ENCODE measurements at regions not wholly inside any gene's neighbourhood (a gene's known extent, or its start where the extent isn't known, plus 50 kb on each side); places are given as distances from the start of the nearest gene placed in this dataset.

DNA sequence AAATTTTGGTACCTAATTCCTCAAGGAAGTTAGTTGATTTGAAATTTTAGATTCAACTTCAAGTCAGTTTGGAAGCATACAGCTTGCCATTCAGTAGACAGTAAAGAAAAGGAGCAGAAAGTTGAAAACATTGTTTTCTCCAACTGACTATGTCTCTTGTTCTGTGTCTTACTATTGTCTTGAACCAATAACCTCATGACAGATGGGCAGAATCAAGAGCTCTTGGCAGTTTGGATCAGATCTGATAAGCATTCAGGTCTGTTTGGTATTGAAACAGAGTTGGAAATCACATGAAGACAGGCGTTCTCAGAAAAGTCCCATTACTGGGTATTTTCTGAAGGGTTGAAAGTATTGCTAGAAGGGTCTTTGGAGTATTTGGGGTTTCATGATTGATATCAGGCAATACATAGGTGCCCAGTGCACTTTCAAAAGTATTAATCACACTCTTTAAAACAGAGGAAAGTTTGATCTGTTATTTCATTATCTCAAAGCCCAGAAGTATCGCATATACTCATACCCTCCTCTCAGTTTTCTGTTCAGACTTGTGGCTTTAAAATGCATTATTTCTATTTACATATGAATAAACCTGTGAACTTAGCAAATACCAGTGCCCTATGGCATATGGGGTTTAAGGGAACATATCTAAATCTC lies 428.4 kb upstream of the ZEB2 start:
- no peak for DNase-seq (ENCODE audit: low read depth in 4 of 4, low spot score in 3 of 4)

DNA sequence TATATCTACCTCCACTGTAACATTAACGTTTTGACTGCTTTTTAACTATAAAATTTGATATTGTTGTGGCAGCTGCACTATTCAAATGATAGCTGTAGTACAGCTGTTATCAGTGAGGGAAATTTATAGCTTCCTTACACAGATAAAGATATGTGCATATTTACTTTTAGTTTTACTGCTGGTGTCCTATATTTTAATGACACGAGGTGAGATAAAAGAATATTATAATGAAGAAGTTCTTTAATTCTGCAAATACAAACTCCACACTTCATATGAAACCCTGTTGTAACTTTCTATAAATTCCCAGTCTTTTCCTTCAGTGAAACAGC lies 427.8 kb upstream of the ZEB2 start:
- no peak for DNase-seq (ENCODE audit: low read depth in 4 of 4, low spot score in 3 of 4)

DNA sequence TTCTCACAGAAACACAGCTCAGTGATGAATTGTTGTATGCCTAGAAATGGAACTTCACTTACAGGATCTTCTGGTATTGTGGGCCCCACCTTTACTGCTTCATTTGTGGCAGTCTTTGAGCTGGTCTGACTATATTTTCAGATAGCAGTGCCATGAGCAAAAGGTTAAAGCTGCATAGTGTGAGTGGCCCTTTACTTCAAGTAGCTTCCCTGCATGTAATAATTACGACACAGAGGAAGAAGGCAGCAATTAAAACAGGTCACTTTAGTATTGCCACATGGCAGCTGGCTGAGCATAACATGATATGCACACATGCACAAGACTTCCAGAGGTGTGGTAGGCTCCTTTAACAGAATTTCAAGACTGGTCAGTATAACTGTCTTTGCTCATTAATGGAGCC lies 426.3 kb upstream of the ZEB2 start:
- no peak for DNase-seq (ENCODE audit: low read depth in 4 of 4, low spot score in 3 of 4)

DNA sequence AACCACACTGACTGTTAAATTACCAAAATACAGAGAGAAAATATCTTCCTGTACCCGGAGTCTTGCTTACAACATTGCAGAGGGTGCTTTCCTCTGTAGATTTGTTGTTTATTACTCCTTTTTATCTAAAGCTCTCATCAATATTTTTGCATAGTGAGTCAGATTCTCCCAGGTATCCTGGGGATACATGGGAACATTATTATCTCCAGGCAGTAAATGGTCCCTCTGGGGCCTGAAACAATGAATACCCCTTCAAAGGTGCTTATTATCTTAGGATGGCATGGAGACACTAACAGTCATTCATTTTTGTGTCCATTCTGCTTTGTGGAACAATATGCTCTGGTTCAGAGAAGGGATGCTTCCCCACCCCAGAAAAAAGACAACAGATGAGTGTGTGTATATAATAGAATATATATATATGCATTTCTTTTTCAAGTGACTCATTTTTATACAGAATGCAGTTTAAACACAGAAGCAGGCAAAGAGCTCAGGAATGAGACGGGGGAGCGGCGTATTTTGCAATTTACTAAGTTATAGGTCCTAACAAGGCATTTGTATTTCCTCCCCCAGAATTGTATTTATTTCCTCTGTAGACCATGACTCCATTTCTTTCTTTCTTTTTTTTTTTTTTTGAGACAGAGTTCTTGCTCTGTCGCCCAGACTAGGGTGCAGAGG lies 424.8 kb upstream of the ZEB2 start:
- DNase-seq (ENCODE audit: low read depth in 4 of 4, low spot score in 3 of 4): no peak

DNA sequence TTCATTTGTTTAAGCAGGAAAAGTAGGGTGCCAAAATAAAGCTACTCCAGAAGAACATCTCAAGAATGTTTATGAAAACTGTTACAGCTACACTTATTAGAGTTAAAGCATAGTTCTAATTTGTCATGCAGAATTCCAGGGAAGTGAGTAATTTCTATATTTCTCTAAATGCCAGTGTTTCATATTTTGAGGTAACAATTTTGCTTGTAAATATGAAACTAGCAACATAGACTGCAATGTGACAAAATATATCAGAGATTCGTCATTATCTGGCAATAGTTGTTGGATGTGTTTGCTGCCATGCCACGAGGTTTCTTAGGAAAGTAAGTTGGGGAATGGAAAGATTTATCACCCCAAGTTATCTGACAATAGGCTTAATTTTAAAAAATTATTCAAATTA lies 424.1 kb upstream of the ZEB2 start:
- DNase-seq (ENCODE audit: low read depth in 4 of 4, low spot score in 3 of 4): no peak

DNA sequence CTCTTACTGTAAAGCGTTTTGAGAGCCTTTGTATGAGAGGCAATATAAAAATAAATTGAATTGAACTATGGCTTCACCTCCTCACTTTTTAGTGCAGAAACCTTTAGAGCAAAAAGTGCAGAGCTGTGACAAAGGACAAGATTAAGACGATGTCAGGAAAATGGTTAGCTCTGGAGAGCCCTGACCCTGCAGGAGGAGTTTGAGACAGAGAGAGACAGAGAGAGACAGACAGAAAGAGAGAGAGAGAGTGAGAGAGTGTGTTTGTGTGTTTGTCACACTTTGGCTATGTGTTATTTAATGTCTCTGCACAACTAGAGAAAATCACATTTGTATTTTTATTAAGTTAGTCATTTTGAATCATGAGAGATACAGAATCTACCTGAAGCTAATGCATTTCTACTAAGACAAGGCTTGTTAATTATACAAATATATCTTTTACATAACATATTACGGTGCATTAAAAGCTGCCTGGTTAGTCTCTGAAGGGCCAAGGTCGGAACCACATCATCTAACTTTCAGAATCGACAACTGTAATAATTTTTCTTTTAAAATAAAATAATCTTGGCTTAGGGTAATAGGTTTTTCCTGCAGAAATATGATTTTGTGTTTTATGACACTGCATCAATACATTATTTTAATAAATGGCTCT lies 423.5 kb upstream of the ZEB2 start:
- no peak for DNase-seq (ENCODE audit: low read depth in 4 of 4, low spot score in 3 of 4)

DNA sequence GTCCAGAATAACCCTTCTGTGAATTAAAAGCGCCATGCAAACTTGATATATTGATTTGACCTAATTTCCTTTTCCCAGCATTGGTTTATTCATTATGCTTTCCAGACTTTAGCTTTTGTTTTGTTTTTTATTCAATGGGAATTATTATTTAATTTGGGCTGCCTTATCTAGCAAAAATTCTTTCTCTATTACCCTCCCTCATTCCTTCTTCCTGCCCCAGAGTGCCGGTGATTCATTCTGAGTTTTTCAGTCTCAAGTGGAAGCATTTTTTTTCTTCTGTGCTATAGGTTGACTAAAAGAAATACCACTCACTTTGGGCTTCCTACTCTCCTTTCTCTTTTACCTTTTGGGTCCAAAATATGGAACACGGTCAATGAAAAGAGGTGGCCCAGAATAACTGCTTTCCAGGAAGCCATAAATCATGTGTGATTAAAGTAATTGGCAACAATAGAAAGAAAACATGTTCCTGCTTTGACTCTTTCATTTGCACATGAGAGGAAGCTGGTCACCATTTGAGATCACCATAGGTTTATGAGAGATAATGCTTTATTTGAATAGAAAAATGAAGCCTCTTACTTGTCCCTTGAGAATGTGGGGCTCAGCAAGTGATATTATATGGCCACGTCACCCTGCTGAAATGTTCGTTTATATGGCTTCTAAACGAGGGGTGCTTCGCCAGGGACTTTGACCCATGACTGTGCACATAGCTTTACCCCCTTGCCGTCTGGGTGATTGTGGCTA lies 422.8 kb upstream of the ZEB2 start:
- no peak for DNase-seq (ENCODE audit: low read depth in 4 of 4, low spot score in 3 of 4)

DNA sequence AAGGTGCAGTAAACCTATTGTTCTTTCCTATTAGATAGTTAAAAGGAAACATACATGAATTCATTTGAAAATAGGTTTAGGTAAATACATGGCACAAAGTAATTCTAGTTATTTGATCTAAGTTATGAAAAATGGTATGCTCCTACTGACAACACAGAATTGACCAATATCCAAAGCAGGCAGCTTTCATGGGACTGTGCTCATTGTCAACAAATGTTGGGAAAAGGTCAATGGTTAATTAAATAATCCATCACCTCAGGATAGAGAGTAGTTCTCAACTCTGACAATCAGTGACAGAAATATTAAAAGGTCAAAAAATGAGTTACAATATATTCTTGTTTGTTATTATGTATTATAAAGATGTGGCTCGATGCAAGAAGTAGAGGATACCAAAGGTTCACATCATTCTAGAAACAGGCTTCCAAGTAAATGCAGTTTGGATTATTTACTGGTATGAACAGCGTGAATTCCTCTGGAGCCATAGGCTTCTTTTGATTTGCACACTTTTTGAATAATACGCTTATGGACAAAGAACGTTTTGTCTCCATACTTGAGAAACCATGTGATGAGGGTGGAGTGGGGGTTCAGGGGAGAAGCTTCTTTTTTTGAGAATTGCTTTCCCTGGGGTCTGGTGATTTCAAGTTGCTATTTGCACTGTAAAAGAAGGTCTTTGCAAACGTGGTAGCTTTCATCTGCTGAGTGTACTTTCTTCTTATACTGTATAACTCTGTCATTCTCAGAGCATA lies 422.0 kb upstream of the ZEB2 start:
- DNase-seq (ENCODE audit: low read depth in 4 of 4, low spot score in 3 of 4): no peak

DNA sequence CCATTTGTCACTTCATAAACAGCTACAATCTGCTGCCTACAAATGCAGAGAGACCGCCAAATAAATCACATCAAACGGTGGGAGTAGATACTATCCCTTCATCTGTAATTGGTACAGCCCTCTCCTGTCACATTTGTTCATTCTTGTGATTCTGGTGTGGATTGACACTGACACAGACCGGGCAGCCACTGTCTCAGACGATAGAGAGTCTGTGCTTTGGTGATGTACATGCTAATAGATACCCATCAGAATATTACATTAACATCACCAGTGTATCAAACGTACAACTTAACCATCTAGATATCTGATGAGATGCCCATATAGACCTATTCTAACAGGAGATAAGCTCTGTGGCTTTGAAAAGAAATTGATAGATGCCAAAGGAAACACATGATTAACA lies 419.7 kb upstream of the ZEB2 start:
- DNase-seq (ENCODE audit: low read depth in 4 of 4, low spot score in 3 of 4): no peak

DNA sequence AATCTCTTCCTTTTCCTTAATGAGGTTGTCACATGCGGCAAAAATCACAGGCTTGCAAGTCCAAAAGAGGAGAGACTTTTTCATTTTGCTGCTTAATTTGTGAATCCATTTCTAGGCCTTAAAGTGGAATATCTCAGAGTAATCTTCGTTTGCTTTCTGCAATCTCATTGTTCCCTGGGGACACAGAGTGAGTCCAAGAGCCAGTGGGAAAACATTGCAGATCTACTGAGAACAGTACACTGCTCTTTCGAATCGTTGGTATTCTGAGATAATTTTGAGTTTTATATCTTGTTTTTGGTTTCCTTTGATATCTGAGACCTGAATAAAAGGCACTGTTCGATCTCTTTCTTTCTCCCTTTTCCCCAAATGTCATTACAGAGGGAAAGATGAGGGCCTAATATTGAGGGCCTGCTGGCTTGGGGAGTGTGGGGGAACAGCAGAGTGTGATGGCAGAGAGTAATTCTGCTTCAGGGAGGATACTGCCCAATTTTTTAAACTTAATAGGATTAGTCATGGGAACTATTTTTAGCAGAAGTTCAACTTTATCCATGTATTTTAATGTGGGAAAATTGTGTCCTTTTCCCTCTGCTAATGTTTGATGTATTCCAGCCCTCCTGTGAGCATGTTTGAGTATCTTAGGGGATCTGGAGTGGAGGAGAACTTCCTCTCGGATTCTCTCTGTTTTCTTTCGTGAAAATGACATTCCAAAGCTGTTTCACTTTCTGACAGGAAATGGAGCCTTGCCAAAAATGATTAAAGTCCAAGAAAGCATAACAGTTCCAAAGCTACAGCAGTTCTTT lies 418.2 kb upstream of the ZEB2 start:
- DNase-seq (ENCODE audit: low read depth in 4 of 4, low spot score in 3 of 4): peak; percentile 66 to 76 (median 68)

DNA sequence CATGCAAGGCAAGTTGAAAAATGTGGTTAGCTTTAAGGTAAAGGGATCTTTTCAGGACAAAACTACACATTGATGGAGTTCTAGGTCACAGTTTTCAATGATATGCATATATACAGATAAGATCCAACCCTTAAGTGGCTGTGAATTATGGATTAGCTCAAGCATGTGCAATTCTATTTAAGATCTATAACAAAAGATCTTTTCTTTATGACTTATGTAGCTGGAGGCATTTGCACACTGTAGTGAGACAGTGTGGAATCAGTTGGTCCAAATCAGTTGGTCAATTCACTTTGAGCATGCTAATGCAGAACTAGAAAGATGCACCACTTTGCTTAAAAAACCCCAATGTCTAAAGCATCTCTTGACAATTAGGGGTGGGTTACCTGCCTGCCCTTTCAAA lies 417.1 kb upstream of the ZEB2 start:
- no peak for DNase-seq (ENCODE audit: low read depth in 4 of 4, low spot score in 3 of 4)

DNA sequence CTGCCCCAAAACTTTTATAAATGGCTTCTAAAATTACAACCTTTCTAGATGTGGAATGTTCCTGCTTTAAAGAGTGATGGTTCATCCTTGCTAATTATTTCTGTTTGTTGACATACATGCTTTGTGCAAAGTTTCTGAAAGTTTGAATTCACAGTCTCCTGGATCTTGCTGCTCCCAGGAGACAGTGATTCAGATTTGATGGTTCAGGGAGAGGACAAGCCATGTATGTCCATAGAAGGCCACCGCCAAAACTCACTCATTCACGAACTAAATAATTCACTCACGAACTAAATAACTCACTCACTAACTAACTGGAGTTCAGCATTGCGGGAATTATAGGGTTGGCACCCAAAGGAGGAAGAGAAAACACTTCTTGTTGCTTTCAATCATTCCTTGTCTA lies 416.5 kb upstream of the ZEB2 start:
- no peak for DNase-seq (ENCODE audit: low read depth in 4 of 4, low spot score in 3 of 4)

DNA sequence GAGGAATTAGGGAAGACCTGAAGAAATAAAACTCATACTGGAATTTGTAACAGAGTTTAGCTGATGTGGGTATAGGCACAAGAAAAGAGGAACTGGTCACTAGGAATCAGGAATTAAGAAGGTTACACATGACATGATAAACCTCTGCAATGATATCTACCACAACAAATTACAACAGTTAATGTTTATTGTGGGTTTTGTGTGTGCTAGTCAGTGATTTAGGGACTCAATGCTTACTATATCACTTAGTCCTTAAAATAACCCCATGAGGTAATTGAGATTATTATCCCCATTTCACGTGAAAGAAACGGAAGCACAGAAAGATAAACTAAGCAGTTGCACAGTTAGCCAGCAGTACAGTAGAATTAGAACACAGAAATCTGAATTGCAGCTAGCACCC lies 415.8 kb upstream of the ZEB2 start:
- no peak for DNase-seq (ENCODE audit: low read depth in 4 of 4, low spot score in 3 of 4)

DNA sequence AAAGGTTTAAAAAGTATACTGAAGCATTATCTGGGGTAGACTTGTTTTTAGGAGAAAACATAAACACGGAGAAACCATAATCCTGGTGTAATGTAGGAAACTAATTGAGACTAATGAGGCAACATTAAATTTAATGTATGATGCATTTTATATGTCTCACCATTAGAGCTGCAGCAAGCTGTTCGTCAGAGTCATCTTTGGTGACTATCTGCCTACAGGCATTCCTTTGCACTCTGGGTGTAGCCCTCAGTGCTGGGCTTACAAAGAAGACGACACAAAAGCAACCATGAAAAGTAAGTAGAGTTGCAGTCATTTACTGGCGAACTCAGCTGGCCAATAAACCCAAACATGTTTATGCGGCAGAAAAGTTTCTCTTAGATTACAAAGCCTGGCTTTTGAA lies 415.3 kb upstream of the ZEB2 start:
- DNase-seq (ENCODE audit: low read depth in 4 of 4, low spot score in 3 of 4): no peak

DNA sequence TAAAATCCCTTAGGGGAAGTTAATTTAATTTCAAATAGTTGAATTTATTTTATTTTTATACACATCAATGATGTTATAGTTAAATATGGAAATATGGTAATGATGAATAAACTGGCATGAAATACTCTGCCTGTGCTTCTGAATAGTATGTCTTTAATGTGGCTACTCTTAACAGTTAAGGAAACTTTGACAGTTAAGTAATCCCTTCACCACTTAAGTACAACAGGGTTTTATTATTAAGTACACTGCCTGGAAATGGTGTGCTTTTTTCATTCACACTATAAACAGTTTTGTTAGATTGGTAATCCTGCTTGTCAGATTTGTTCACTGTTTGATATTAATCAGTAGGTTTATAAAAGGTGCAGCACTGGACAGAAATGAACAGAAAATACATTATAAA lies 412.0 kb upstream of the ZEB2 start:
- no peak for DNase-seq (ENCODE audit: low read depth in 4 of 4, low spot score in 3 of 4)

DNA sequence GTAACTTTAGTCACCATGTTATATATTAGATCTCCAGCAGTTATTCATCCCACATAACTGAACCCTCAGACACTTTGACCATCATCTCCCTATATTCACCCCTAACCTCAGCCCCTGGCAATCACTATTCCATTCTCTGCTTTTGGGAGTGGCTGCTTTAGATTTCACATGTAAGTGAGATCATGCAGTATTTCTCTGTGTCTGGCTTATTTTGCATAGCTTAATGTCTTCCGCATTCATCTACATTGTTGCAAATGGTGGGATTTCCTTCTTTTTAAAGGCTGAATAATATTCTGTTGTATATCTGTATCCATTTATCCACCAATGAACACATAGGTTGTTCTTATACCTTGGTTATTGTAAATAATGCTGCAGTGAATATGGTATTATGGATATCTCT lies 411.6 kb upstream of the ZEB2 start:
- DNase-seq (ENCODE audit: low read depth in 4 of 4, low spot score in 3 of 4): no peak

DNA sequence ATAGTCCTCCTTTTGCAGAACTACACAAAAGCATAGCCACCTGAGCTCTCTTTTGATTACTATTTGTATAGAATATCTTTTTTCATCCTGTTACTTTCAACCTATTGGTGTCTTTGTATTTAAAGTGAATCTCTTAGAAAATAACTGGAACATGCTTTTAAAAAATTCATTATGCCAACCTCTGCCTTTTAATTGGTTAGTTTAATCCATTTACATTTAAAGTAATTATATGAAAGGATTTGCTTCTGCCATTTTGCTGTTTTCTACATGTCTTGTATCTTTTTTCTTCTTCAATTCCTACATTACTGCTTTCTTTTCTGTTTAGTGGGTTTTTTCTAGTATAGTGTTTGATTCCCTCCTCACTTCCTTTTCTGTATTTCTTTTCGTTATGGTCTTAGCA lies 407.5 kb upstream of the ZEB2 start:
- no peak for DNase-seq (ENCODE audit: low read depth in 4 of 4, low spot score in 3 of 4)

DNA sequence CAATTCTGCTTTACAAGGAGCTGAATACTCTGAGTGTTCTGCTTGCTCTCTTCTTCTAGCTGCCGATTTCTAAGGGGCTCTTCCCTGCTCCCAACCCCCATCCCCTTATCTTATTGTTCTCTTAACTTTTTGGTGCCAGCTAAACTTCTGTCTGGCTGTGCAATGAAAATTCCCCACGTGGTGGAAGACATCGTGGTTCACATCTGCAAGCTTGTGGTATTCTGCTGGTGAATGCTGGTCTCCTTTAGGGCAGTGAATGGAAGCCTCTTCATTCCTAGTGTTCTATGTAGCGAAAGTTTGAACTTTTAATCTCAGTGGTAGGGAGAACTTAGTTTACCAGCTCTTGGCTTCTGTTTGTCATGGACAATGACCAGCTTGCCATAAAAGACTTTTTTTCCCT lies 406.0 kb upstream of the ZEB2 start:
- no peak for DNase-seq (ENCODE audit: low read depth in 4 of 4, low spot score in 3 of 4)

DNA sequence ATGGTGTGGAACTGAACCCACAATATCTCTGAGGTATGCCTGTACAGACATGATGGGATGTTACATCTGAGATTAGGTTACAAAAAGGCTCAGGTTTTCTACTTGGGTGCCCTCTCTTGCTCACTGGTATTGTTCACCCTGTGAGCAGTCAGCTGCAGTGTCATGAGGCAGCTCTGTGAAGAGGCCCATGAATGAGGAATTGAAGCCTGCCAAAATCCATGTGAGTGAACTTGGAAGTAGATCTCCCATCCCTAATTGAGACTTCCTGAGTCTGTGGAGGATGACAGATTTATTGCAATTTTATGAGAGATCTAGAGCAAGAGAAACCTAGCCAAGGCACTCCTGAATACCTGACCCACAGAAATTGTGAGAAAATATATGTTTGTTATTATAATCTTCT lies 404.9 kb upstream of the ZEB2 start:
- DNase-seq (ENCODE audit: low read depth in 4 of 4, low spot score in 3 of 4): no peak

DNA sequence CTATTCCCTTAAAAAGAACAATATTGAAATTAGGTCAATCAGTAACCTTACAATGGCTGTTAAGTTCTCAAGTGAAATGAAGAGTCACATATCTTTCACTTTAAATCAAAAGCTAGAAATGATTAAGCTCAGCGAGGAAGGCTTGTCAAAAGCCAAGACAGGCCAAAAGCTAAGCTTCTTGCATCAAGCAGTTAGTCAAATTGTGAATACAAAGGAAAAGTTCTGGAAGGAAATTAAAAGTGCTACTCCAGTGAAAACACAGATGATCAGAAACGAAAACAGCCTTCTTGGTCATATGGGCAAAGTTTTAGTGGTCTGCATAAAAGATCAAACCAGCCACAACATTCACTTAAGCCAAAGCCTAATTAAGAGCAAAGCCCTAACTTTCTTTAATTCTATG lies 402.6 kb upstream of the ZEB2 start:
- DNase-seq (ENCODE audit: low read depth in 4 of 4, low spot score in 3 of 4): no peak
